ENCODE measurements at regions not wholly inside any gene's neighbourhood (a gene's known extent, or its start where the extent isn't known, plus 50 kb on each side); places are given as distances from the start of the nearest gene placed in this dataset.

DNA sequence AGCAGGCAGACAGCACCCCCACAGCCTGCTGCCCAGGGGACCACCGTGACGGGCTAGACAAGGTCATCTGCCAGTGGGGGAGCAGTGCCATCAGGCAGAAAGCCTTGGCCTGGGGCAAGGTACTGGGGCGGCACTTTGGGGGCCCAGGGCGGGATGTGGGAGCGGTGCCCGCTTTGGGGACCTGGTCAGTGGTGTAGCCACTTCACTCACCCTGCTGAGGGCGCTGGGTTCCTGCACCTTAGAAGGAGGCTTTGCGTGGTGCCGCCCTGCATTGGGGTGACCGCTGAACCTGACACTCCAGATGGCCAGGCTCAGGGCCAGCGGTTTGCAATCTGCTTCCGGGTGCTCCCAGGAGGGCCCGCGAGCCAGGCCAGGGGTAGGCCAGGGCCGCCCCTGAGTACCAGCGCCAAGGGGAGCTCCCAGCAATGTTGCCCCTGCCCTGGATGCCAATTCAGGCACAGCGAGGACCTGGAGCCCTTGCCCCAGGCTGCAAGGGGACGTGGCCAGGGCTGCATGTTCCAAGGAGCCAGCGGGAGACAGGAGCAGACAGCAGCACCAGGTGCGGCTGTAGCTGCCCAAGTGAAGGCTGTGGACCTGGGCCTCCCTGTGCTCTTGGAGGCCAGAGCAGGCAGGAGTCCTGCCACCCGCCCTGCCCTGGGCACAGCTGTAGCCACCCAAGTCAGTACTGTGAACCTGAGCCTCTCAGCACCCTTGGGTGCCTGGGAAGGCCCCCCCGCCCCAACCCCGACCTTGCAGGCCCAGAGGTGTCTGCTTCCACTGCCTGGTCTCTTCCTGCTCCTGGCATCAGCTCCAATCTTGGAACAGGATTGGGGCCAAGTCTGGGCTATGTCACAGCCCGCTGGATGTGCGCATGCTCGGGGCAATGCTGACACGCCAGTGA lies 550.7 kb downstream of the SLC6A15 start:
- Mint-ChIP-seq H3K27ac (no peak overlapping the region), H3K4me3 (no peak overlapping the region), H3K27me3 (no peaks in the 10 kb centered on the region), H3K4me1 (no peaks in the 10 kb centered on the region), H3K9me3 (peaks cover 0 to 1% of the 10 kb centered on the region in 2 donors), H3K36me3 (no peaks in the 10 kb centered on the region)
- no peak for DNase-seq
- ATAC-seq (replicated peaks): peak in 1 of 2 donors; percentile 5

DNA sequence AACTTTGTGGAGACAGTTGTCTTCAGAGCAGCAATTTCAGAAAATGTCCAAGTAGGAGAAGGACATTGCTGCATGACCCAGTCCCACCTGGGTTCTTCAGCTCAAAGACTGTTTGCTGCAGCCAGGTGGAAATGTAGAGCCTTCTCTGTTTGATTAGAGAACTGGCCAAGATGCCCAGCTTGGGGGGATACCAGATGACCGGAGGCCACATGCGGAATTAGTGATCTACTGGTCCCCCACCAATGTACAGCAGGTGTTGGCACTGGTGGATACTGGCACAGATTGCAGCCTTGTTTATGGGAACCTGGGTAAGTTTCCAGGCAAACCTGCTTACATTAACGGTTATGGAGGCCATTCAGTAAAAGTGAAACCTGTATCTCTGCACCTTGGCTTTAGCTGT lies 555.3 kb downstream of the SLC6A15 start:
- Mint-ChIP-seq H3K4me1 (no peaks in the 10 kb centered on the region), H3K27me3 (no peaks in the 10 kb centered on the region), H3K9me3 (peaks cover 0 to 2% of the 10 kb centered on the region in 2 donors), H3K36me3 (no peaks in the 10 kb centered on the region), H3K27ac (no peak overlapping the region), H3K4me3 (no peak overlapping the region)
- DNase-seq (no peak), ATAC-seq (replicated peaks) (no peak)

DNA sequence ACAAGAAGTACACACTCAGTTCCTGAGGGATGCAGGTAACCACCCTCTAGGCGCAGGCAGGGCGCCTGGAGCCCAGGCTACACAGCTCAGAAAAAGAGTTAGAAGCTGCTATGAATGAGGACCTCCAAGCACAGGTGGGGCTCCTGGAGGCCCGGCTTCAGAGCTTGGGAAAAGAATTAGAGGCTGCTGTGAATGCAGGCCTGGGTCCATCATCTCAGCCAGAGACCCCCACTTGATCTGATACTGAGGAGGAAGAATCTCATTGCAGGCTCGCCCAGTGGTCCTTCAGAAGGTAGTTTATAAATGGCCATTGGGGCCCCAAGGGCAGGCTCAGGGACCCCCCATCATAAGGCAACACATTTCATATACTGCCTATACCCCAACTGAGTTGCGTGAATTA lies 556.4 kb downstream of the SLC6A15 start:
- no peak overlapping the region for H3K27ac Mint-ChIP-seq
- DNase-seq: no peak
- no peak for ATAC-seq (replicated peaks)
- no peak overlapping the region for H3K4me3 Mint-ChIP-seq
- H3K4me1 Mint-ChIP-seq: no peaks in the 10 kb centered on the region
- peaks cover 0 to 2% of the 10 kb centered on the region in 2 donors for H3K9me3 Mint-ChIP-seq
- no peaks in the 10 kb centered on the region for H3K27me3 Mint-ChIP-seq
- H3K36me3 Mint-ChIP-seq: no peaks in the 10 kb centered on the region

DNA sequence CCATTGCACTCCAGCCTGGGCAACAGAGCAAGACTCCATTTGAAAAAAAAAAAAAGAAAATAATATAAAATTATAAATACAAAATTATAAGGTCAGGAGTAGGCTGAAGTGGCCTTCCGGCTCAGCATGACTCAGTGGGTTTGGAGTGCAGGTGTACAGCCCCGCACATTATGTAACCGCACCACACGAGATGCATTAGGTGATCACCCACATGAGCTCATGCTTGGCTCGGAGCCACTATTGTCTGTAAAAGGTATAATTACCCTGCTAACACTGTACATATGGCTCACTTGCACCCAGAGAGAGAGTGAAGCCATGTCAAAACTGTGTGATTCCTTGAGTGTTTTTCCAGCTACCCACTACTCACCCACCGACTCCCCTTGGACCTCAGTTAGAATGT lies 557.0 kb downstream of the SLC6A15 start:
- DNase-seq (no peak), ATAC-seq (replicated peaks) (no peak)
- Mint-ChIP-seq H3K4me1 (no peaks in the 10 kb centered on the region), H3K9me3 (peaks cover 0 to 2% of the 10 kb centered on the region in 2 donors), H3K4me3 (no peak overlapping the region), H3K27me3 (no peaks in the 10 kb centered on the region), H3K36me3 (no peaks in the 10 kb centered on the region), H3K27ac (no peak overlapping the region)

DNA sequence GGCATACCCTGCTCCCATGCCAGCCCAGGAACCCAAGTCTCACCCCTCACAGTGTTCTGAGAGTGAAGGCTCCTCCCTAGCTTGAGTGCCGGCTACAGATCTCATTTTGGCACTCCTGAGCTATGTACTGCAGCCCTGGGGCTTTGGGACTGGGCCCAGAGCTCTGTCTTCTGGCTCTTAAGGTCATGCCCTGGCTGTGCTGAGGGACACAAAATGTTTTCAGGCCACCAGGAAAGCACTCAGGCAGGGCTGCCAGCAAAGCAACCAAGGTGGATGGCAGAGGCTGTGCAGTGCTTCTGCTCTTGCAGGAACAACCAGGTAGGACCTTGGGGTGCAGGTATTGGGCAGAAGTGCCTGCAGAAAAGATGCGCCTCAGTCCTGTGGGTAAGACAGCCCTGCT lies 564.0 kb downstream of the SLC6A15 start:
- H3K4me1 Mint-ChIP-seq: no peaks in the 10 kb centered on the region
- H3K27ac Mint-ChIP-seq: no peak overlapping the region
- H3K9me3 Mint-ChIP-seq: peaks cover 3 to 4% of the 10 kb centered on the region in 2 donors
- no peak overlapping the region for H3K4me3 Mint-ChIP-seq
- no peak for DNase-seq
- no peaks in the 10 kb centered on the region for H3K36me3 Mint-ChIP-seq
- ATAC-seq (replicated peaks): no peak
- H3K27me3 Mint-ChIP-seq: no peaks in the 10 kb centered on the region

DNA sequence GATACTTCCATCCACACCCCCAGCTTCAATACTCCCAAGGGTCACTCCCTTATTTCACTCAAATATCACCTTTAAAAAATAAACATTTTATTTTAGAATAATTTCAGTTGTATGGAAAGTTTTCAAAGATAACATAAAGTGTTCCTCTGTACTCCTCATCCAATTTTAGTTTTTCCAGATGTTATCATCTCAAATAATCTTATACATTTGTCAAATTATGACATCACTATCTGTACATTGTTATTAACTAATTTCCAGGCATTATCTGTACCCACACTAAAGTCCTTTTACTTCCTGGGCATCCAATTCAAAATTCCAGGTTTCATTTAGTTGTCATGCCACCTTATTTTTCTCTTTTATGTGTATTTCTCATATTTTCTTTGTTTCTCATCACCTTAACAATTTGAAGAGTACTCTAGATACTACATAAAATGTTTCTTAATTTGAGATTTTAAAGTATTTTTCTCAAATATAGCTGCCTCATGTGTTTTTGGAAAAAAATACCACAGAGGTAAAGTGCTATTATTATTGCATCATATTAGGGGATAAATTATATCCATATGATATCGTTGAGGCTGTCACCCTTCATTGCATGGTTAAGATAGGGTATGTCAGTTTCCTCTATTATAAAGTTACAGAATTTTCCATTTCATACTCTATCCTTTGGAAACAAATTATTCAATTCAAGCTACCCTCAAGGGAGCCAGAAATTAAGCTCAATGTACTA lies 571.0 kb downstream of the SLC6A15 start:
- Mint-ChIP-seq H3K4me1 (no peaks in the 10 kb centered on the region), H3K9me3 (peaks cover 3 to 4% of the 10 kb centered on the region in 2 donors), H3K36me3 (no peaks in the 10 kb centered on the region), H3K27ac (no peak overlapping the region), H3K27me3 (no peaks in the 10 kb centered on the region), H3K4me3 (no peak overlapping the region)
- ATAC-seq (replicated peaks): no peak
- DNase-seq: no peak

DNA sequence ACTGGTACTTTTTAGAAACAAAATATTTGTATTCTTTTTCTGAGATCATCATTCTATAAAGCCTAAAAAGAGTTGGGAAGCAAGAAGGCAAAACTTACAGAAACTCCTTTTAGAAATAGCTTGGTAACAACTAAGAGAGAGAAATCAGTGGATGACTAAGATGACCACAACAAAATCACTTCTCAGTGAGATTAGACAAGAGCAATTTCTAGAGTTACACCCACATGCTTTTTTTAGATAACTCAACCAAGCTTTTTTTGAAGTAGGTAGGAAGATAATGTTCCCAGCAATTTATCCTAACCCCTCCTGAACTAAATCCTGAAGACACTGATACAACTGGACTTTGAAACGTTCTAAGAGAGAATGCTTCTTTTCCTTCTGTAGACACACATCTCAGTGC lies 576.4 kb downstream of the SLC6A15 start:
- ATAC-seq (replicated peaks) (no peak), DNase-seq (no peak)
- Mint-ChIP-seq H3K9me3 (peaks cover 0 to 1% of the 10 kb centered on the region in 2 donors), H3K4me3 (no peak overlapping the region), H3K27me3 (no peaks in the 10 kb centered on the region), H3K27ac (no peak overlapping the region), H3K36me3 (no peaks in the 10 kb centered on the region), H3K4me1 (no peaks in the 10 kb centered on the region)

DNA sequence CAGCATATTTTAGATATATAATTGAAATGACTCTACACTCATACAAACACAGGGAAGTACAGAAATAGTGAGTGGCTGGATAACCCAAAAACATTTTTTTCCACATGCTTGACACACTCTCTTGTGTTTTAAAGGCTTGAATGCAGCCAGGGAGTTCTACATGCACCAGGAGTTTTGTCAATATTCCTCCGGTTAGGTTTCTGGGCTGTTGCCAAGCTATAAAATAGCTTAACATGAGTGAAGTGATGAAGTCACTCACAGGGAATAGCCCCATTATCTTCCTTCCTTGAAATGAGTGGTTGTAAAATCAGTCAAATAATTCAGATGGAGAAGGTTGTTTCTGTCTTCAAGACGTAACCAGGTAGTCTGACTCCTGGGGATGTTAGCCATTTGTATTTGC lies 582.7 kb downstream of the SLC6A15 start:
- H3K27ac Mint-ChIP-seq: no peak overlapping the region
- H3K36me3 Mint-ChIP-seq: no peaks in the 10 kb centered on the region
- no peak overlapping the region for H3K4me3 Mint-ChIP-seq
- peaks cover 0 to 2% of the 10 kb centered on the region in 2 donors for H3K9me3 Mint-ChIP-seq
- DNase-seq (no peak), ATAC-seq (replicated peaks) (no peak)
- no peaks in the 10 kb centered on the region for H3K4me1 Mint-ChIP-seq
- no peaks in the 10 kb centered on the region for H3K27me3 Mint-ChIP-seq

DNA sequence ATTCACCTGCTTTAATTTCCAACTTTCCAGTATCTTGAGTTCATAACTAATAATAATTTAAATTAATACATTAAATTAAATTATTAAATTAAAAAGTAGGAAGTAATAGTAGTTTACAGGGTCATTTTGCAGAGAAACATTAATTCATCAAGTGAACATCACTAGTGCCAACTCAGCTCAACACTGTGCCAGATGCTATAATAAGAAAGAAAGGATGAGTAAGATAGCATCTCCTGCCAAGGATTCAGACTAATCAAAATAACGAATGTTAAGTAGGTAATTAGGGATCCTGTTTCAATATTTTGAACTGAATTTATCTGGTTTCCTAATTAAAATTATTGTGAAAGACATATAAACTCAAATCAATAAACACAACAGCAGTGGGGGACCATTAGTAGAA lies 596.7 kb downstream of the SLC6A15 start:
- Mint-ChIP-seq H3K36me3 (no peaks in the 10 kb centered on the region), H3K4me1 (no peaks in the 10 kb centered on the region), H3K9me3 (peaks cover 0 to 8% of the 10 kb centered on the region in 2 donors), H3K27me3 (no peaks in the 10 kb centered on the region), H3K27ac (no peak overlapping the region), H3K4me3 (no peak overlapping the region)
- DNase-seq: no peak
- no peak for ATAC-seq (replicated peaks)

DNA sequence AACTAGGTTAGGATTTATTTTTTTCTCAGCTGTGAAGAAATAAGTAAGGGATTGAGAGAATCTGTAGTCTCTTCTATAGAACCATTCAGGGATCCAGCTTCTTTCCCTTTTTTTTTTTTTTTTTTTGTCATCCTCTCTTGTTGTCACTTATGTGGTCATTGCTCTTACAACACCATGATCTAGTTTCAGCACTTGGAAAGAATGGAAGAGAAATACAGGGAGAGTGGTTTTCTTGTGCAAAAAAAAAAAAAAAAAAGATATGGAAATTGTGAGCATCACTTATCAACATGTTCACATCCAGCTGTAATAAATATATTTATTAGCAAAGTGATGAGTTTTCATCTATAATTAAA lies 599.3 kb downstream of the SLC6A15 start:
- DNase-seq (no peak), ATAC-seq (replicated peaks) (no peak)
- no peak overlapping the region for H3K4me3 Mint-ChIP-seq
- H3K36me3 Mint-ChIP-seq: no peaks in the 10 kb centered on the region
- H3K27ac Mint-ChIP-seq: no peak overlapping the region
- H3K4me1 Mint-ChIP-seq: no peaks in the 10 kb centered on the region
- H3K27me3 Mint-ChIP-seq: no peaks in the 10 kb centered on the region
- H3K9me3 Mint-ChIP-seq: peaks cover 0 to 6% of the 10 kb centered on the region in 2 donors

DNA sequence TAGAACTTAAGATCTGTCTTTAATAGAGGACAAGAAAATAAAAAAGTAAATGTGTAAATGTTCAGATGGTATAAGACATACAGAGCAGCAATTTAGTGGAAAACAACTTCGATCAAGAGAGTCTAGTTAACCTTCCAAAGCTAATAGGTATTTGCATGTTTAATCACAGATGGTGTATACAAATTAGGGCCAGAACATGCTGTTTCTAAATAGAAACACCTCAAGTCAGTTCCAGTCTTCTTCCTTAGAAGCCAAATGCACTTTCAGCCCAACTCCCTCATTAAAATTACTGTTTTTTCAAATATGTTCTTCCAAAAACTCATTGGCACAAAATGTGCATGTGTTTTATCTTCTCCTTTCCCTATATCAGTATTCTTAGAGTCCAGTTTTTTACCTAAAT lies 604.4 kb downstream of the SLC6A15 start:
- peaks cover 3 to 6% of the 10 kb centered on the region in 2 donors for H3K9me3 Mint-ChIP-seq
- no peaks in the 10 kb centered on the region for H3K4me1 Mint-ChIP-seq
- H3K27me3 Mint-ChIP-seq: no peaks in the 10 kb centered on the region
- DNase-seq: no peak
- H3K4me3 Mint-ChIP-seq: no peak overlapping the region
- ATAC-seq (replicated peaks): no peak
- no peaks in the 10 kb centered on the region for H3K36me3 Mint-ChIP-seq
- no peak overlapping the region for H3K27ac Mint-ChIP-seq

DNA sequence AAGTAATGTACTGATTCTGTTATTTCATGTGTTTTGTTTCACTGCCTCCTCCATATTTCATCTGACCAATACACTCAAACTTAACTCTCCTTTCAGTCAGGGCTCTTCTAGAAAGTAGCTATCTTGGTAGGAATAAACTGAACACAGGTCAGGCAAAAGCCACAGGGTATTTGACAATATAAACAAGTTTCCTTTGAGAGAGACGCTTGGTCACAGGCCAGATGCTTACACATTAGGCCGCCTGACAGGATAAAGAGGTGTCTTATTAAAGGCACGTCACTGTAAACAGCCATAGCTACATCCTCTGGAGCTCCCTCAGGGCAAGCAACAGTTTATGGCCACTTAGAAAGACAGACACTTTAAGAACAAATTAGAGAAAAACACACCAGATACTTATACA lies 607.5 kb downstream of the SLC6A15 start:
- Mint-ChIP-seq H3K27me3 (no peaks in the 10 kb centered on the region), H3K4me1 (no peaks in the 10 kb centered on the region), H3K36me3 (no peaks in the 10 kb centered on the region), H3K27ac (no peak overlapping the region), H3K9me3 (peaks cover 1 to 3% of the 10 kb centered on the region in 2 donors), H3K4me3 (no peak overlapping the region)
- no peak for DNase-seq
- no peak for ATAC-seq (replicated peaks)

DNA sequence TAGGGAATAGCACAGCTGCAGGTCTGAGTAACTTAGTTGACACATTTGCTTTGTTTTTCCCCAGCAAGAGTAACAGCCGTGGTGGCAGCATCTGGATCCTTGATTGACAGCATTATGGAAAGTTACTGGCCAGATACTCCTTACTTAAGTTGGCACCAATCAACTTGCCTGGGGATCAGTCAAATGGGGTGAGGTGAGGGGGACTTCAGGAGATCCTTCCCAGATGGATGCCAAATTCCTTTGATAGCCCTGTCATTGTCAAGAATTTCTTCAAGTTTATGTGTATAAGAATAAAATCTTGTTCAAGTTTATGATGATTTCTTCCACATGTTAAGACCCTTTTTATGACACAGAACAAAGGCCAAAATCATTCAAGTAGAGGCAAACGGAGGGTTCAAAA lies 618.4 kb downstream of the SLC6A15 start:
- DNase-seq (no peak), ATAC-seq (replicated peaks) (no peak)
- Mint-ChIP-seq H3K27me3 (no peaks in the 10 kb centered on the region), H3K4me1 (no peaks in the 10 kb centered on the region), H3K9me3 (peaks cover 3 to 4% of the 10 kb centered on the region in 2 donors), H3K36me3 (no peaks in the 10 kb centered on the region), H3K4me3 (no peak overlapping the region), H3K27ac (no peak overlapping the region)

DNA sequence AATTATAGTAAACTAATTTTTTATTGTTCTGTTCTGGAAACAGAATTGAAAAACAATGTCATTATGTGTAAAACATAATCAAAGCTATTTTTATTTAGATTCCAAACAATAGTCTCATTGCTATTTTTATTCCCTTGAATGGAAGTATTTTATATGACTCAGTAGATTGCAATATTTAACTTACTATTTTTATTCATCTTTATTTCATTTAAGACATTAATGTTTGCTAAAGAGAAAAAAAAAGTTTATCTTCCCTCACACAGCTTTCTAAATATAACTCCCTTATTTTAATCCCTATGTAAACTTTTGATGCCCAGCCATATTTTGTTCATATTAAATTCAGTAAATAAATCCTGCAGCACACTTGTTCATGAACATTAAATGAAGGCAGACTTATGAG lies 622.4 kb downstream of the SLC6A15 start:
- Mint-ChIP-seq H3K4me1 (no peaks in the 10 kb centered on the region), H3K27me3 (no peaks in the 10 kb centered on the region), H3K4me3 (no peak overlapping the region), H3K9me3 (no peaks in the 10 kb centered on the region), H3K36me3 (no peaks in the 10 kb centered on the region), H3K27ac (no peak overlapping the region)
- DNase-seq (no peak), ATAC-seq (replicated peaks) (no peak)

DNA sequence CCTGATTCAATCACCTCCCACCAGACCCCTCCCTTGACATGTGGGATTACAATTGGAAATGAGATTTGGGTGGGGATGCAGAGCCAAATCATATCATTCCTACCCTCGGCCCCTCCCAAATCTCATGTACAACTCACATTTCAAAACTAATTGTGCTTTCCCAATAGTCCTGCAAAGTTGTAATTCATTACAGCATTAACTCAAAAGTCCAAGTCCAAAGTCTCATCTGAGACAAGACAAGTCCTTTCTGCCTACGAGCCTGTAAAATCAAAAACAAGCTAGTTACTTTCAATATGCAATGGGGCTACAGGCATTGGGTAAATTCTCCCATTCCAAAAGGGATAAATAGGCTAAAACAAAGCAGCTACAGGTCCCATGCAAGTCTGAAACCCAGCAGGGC lies 634.6 kb downstream of the SLC6A15 start:
- DNase-seq: no peak
- Mint-ChIP-seq H3K4me1 (no peaks in the 10 kb centered on the region), H3K4me3 (no peak overlapping the region), H3K27me3 (no peaks in the 10 kb centered on the region), H3K36me3 (no peaks in the 10 kb centered on the region), H3K27ac (no peak overlapping the region), H3K9me3 (peaks cover 0 to 1% of the 10 kb centered on the region in 2 donors)
- no peak for ATAC-seq (replicated peaks)
